Activated B cell treated with CpG ODN at 0.5 μM for 24 hours (primary cell): ENCODE measurements at regions not wholly inside any gene's neighbourhood (a gene's known extent, or its start where the extent isn't known, plus 50 kb on each side); places are given as distances from the start of the nearest gene placed in this dataset.

Experiments used
- ATAC-seq: fragments of 200-7000 bp; cut with Tn5 transposase; one replicate; pipeline ENCODE4 v1.10.0; 2021; ENCODE audit warnings: low read depth, mild to moderate bottlenecking, moderate library complexity
- CTCF ChIA-PET: fragments of 350-600 bp; sonication (Branson Sonifier 250); formaldehyde crosslinking; loops from one replicate; lab custom pipeline; 2021; ENCODE audit warnings: antibody characterized with exemption; lab: Charles Lee
- POLR2A ChIA-PET: fragments of 350-600 bp; sonication (Branson Sonifier 250); formaldehyde crosslinking; loops from one replicate; lab custom pipeline; 2021; ENCODE audit warnings: antibody characterized with exemption; lab: Charles Lee
- DNase-seq: peaks from one replicate; pipeline ENCODE4 v3.0.0; 2022
- H3K27ac Mint-ChIP-seq: one replicate; pipeline ENCODE4 v1.8.0; 2020; ENCODE audit warnings: mixed read lengths
- H3K27me3 Mint-ChIP-seq: one replicate; pipeline ENCODE4 v1.8.0; 2021; ENCODE audit warnings: mixed read lengths
- H3K36me3 Mint-ChIP-seq: one replicate; pipeline ENCODE4 v1.8.0; 2021; ENCODE audit warnings: low read depth, mixed read lengths
- H3K4me1 Mint-ChIP-seq: one replicate; pipeline ENCODE4 v1.8.0; 2021; ENCODE audit warnings: mixed read lengths
- H3K4me3 Mint-ChIP-seq: one replicate; pipeline ENCODE4 v1.8.0; 2020; ENCODE audit warnings: mild to moderate bottlenecking, mixed read lengths
- H3K9me3 Mint-ChIP-seq: one replicate; pipeline ENCODE4 v1.8.0; 2020; ENCODE audit warnings: mixed read lengths
- CTCF ChIP-seq: fragments of 200-600 bp; IDR thresholded peaks from one replicate; pipeline ENCODE4 v1.8.0; 2022; ENCODE audit warnings: antibody characterized with exemption, mild to moderate bottlenecking
- intact Hi-C: fragments of 100-400 bp; cut with micrococcal nuclease; formaldehyde crosslinking; loops from one replicate; pipeline ENCODE4 v1.15.1; 2024

- intact Hi-C loops: no loop called here
- no peaks in the 10 kb centered on the region for H3K4me1 Mint-ChIP-seq
- ChIA-PET CTCF (no interaction called here), POLR2A (no interaction called here)
- H3K36me3 Mint-ChIP-seq: no peaks in the 10 kb centered on the region
- H3K27me3 Mint-ChIP-seq: no peaks in the 10 kb centered on the region
- TF ChIP-seq CTCF: no peak
- H3K4me3 Mint-ChIP-seq: no peak overlapping the region
- H3K27ac Mint-ChIP-seq: no peak overlapping the region
- peaks cover 4% of the 10 kb centered on the region for H3K9me3 Mint-ChIP-seq
- ATAC-seq: no peak
- DNase-seq: no peak
Observed at GRCh38 chr3:115375362-115375761, 228.3 kb upstream of the ZBTB20 start.

GRCh38 chr3:115380883-115381572, 233.9 kb upstream of the ZBTB20 start:
- ATAC-seq (no peak), DNase-seq (no peak)
- intact Hi-C loops: no loop called here
- Mint-ChIP-seq H3K27me3 (no peaks in the 10 kb centered on the region), H3K27ac (no peak overlapping the region), H3K4me3 (no peak overlapping the region), H3K36me3 (no peaks in the 10 kb centered on the region), H3K9me3 (peaks cover 4% of the 10 kb centered on the region), H3K4me1 (no peaks in the 10 kb centered on the region)
- ChIA-PET CTCF (no interaction called here), POLR2A (no interaction called here)
- no peak for TF ChIP-seq CTCF

GRCh38 chr3:115381573-115381912, 234.5 kb upstream of the ZBTB20 start:
- POLR2A ChIA-PET: no interaction called here
- no peak overlapping the region for H3K27ac Mint-ChIP-seq
- intact Hi-C loops: no loop called here
- no peaks in the 10 kb centered on the region for H3K4me1 Mint-ChIP-seq
- no peak for TF ChIP-seq CTCF
- H3K27me3 Mint-ChIP-seq: no peaks in the 10 kb centered on the region
- CTCF ChIA-PET: no interaction called here
- ATAC-seq: no peak
- no peak for DNase-seq
- no peak overlapping the region for H3K4me3 Mint-ChIP-seq
- no peaks in the 10 kb centered on the region for H3K36me3 Mint-ChIP-seq
- peaks cover 4% of the 10 kb centered on the region for H3K9me3 Mint-ChIP-seq

GRCh38 chr3:115381931-115382330, 234.8 kb upstream of the ZBTB20 start:
- no peak for TF ChIP-seq CTCF
- H3K4me3 Mint-ChIP-seq: no peak overlapping the region

GRCh38 chr3:115384381-115384780, 237.3 kb upstream of the ZBTB20 start:
- Mint-ChIP-seq H3K27me3 (no peaks in the 10 kb centered on the region), H3K4me1 (no peaks in the 10 kb centered on the region), H3K4me3 (no peak overlapping the region), H3K36me3 (no peaks in the 10 kb centered on the region), H3K9me3 (peaks cover 4% of the 10 kb centered on the region), H3K27ac (no peak overlapping the region)
- CTCF ChIA-PET: no interaction called here
- POLR2A ChIA-PET: no interaction called here
- intact Hi-C loops: no loop called here
- ATAC-seq (no peak), DNase-seq (no peak)
- no peak for TF ChIP-seq CTCF

More at GRCh38 chr3:115381931-115382330, 234.8 kb upstream of the ZBTB20 start:
- Mint-ChIP-seq H3K27ac (no peak overlapping the region), H3K9me3 (peaks cover 4% of the 10 kb centered on the region), H3K4me1 (no peaks in the 10 kb centered on the region), H3K36me3 (no peaks in the 10 kb centered on the region), H3K27me3 (no peaks in the 10 kb centered on the region)
- intact Hi-C loops: no loop called here
- ChIA-PET CTCF (no interaction called here), POLR2A (no interaction called here)
- ATAC-seq (no peak), DNase-seq (no peak)
